ENCODE measurements at regions not wholly inside any gene's neighbourhood (a gene's known extent, or its start where the extent isn't known, plus 50 kb on each side); places are given as distances from the start of the nearest gene placed in this dataset.

- H3K4me3 ChIP-seq: no peak overlapping the region
- H3K4me1 ChIP-seq: no peaks in the 10 kb centered on the region
- no peaks in the 10 kb centered on the region for H3K27me3 ChIP-seq
- no peaks in the 10 kb centered on the region for H3K9me3 ChIP-seq
- no peak for ATAC-seq
- TF ChIP-seq POLR2AphosphoS5 (IDR thresholded peaks at IDR 0.05): no peak
- no peak for TF ChIP-seq POLR2A (IDR thresholded peaks at IDR 0.05)
- no peak for TF ChIP-seq CTCF (IDR thresholded peaks at IDR 0.05)
- no peak for TF ChIP-seq EP300 (IDR thresholded peaks at IDR 0.05)
- no peaks in the 10 kb centered on the region for H3K36me3 ChIP-seq
- no peak overlapping the region for H3K27ac ChIP-seq
- 15 to 27% methylated on average over 1 of the region's 1 CpG for WGBS, 2 donors (ENCODE audit: low coverage in 1 of 2)
These were observed 224.2 kb upstream of the ANO5 start for GRCh38 chr11:21968702-21969101.

- H3K4me1 ChIP-seq: no peaks in the 10 kb centered on the region
- no peaks in the 10 kb centered on the region for H3K27me3 ChIP-seq
- H3K36me3 ChIP-seq: no peaks in the 10 kb centered on the region
- no peak overlapping the region for H3K27ac ChIP-seq
- H3K4me3 ChIP-seq: no peak overlapping the region
- H3K9me3 ChIP-seq: no peaks in the 10 kb centered on the region
- no peak for TF ChIP-seq POLR2AphosphoS5 (IDR thresholded peaks at IDR 0.05)
- TF ChIP-seq EP300 (IDR thresholded peaks at IDR 0.05): no peak
- no peak for TF ChIP-seq CTCF (IDR thresholded peaks at IDR 0.05)
- no peak for TF ChIP-seq POLR2A (IDR thresholded peaks at IDR 0.05)
- no peak for ATAC-seq
- WGBS, 2 donors (ENCODE audit: low coverage in 1 of 2): 22 to 40% methylated on average over 1 of the region's 3 CpGs
These were observed 223.0 kb upstream of the ANO5 start for GRCh38 chr11:21969841-21970240.

GRCh38 chr11:21975242-21975641 lies 217.6 kb upstream of the ANO5 start:
- 36 to 55% methylated on average over 2 of the region's 2 CpGs for WGBS, 2 donors (ENCODE audit: low coverage in 1 of 2)
- Histone ChIP-seq H3K36me3 (no peaks in the 10 kb centered on the region), H3K9me3 (no peaks in the 10 kb centered on the region), H3K27me3 (no peaks in the 10 kb centered on the region), H3K4me3 (no peak overlapping the region), H3K4me1 (no peaks in the 10 kb centered on the region), H3K27ac (no peak overlapping the region)
- TF ChIP-seq EP300 (IDR thresholded peaks at IDR 0.05) (no peak), CTCF (IDR thresholded peaks at IDR 0.05) (no peak), POLR2A (IDR thresholded peaks at IDR 0.05) (no peak), POLR2AphosphoS5 (IDR thresholded peaks at IDR 0.05) (no peak)
- no peak for ATAC-seq

- WGBS, 2 donors (ENCODE audit: low coverage in 1 of 2): 85 to 92% methylated on average over 5 of the region's 8 CpGs
- H3K27me3 ChIP-seq: no peaks in the 10 kb centered on the region
- no peaks in the 10 kb centered on the region for H3K9me3 ChIP-seq
These were observed 216.7 kb upstream of the ANO5 start for GRCh38 chr11:21976210-21976609.

More at GRCh38 chr11:21976210-21976609, 216.7 kb upstream of the ANO5 start:
- H3K4me1 ChIP-seq: no peaks in the 10 kb centered on the region
- TF ChIP-seq POLR2AphosphoS5 (IDR thresholded peaks at IDR 0.05): no peak
- no peak for TF ChIP-seq POLR2A (IDR thresholded peaks at IDR 0.05)
- no peak for TF ChIP-seq EP300 (IDR thresholded peaks at IDR 0.05)
- no peak for TF ChIP-seq CTCF (IDR thresholded peaks at IDR 0.05)
- H3K36me3 ChIP-seq: no peaks in the 10 kb centered on the region
- no peak for ATAC-seq
- no peak overlapping the region for H3K27ac ChIP-seq
- no peak overlapping the region for H3K4me3 ChIP-seq
